ENCODE measurements at regions not wholly inside any gene's neighbourhood (a gene's known extent, or its start where the extent isn't known, plus 50 kb on each side); places are given as distances from the start of the nearest gene placed in this dataset.

GRCh38 chr2:58899692-58900091 lies 658.6 kb upstream of the FANCL start:
- Histone ChIP-seq H3K9me3 (ENCODE audit: insufficient read depth, low read length) (no peaks in the 10 kb centered on the region), H3K27me3 (ENCODE audit: insufficient read depth, insufficient read length) (no peaks in the 10 kb centered on the region), H3K4me3 (ENCODE audit: insufficient read length, low read depth) (no peak overlapping the region), H3K4me1 (ENCODE audit: insufficient read depth, insufficient read length) (no peaks in the 10 kb centered on the region), H3K36me3 (ENCODE audit: insufficient read depth, insufficient read length, low read length) (no peaks in the 10 kb centered on the region), H3K9ac (ENCODE audit: insufficient read length, low read depth) (no peak overlapping the region)
- TF ChIP-seq ZNF274 (IDR thresholded peaks at IDR 0.05; ENCODE audit: low read depth, low read length) (no peak), SUZ12 (IDR thresholded peaks at IDR 0.05; ENCODE audit: extremely low read depth, insufficient read depth, insufficient read length) (no peak), YY1 (IDR thresholded peaks at IDR 0.05; ENCODE audit: insufficient read depth, insufficient read length) (no peak)
- DNase-seq (ENCODE audit: low read depth, low spot score), result no peak

DNA sequence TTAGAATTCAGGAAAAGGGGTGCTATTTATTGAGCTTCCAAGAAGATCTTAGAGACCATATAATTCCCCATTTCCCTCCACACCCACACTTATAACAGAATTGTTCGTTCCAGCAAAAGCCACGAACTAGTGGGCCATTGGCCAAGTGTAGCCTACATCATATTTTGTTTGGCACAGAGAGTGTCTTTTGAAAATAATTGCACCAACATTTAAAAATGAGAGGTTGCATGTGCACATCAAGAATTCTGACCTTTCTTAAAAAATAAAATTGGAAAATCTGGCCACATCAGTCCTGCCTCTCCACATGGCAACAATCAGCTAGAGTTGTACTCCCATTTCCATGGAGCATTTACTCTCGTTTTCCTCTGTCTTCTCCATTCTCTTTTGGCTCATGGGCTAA lies 655.5 kb upstream of the FANCL start:
- H3K4me3 ChIP-seq (ENCODE audit: insufficient read length, low read depth), result no peak overlapping the region
- no peak for TF ChIP-seq YY1 (IDR thresholded peaks at IDR 0.05; ENCODE audit: insufficient read depth, insufficient read length)
- no peak for TF ChIP-seq ZNF274 (IDR thresholded peaks at IDR 0.05; ENCODE audit: low read depth, low read length)
- TF ChIP-seq SUZ12 (IDR thresholded peaks at IDR 0.05; ENCODE audit: extremely low read depth, insufficient read depth, insufficient read length), result no peak
- H3K4me1 ChIP-seq (ENCODE audit: insufficient read depth, insufficient read length), result no peaks in the 10 kb centered on the region
- H3K36me3 ChIP-seq (ENCODE audit: insufficient read depth, insufficient read length, low read length), result no peaks in the 10 kb centered on the region
- no peaks in the 10 kb centered on the region for H3K27me3 ChIP-seq (ENCODE audit: insufficient read depth, insufficient read length)
- H3K9me3 ChIP-seq (ENCODE audit: insufficient read depth, low read length), result no peaks in the 10 kb centered on the region
- no peak for DNase-seq (ENCODE audit: low read depth, low spot score)
- H3K9ac ChIP-seq (ENCODE audit: insufficient read length, low read depth), result no peak overlapping the region

- no peak overlapping the region for H3K4me3 ChIP-seq (ENCODE audit: insufficient read length, low read depth)
- no peaks in the 10 kb centered on the region for H3K27me3 ChIP-seq (ENCODE audit: insufficient read depth, insufficient read length)
- no peak for DNase-seq (ENCODE audit: low read depth, low spot score)
- no peaks in the 10 kb centered on the region for H3K4me1 ChIP-seq (ENCODE audit: insufficient read depth, insufficient read length)
- TF ChIP-seq SUZ12 (IDR thresholded peaks at IDR 0.05; ENCODE audit: extremely low read depth, insufficient read depth, insufficient read length), result no peak
- TF ChIP-seq YY1 (IDR thresholded peaks at IDR 0.05; ENCODE audit: insufficient read depth, insufficient read length), result no peak
- TF ChIP-seq ZNF274 (IDR thresholded peaks at IDR 0.05; ENCODE audit: low read depth, low read length), result no peak
- H3K9ac ChIP-seq (ENCODE audit: insufficient read length, low read depth), result no peak overlapping the region
- no peaks in the 10 kb centered on the region for H3K36me3 ChIP-seq (ENCODE audit: insufficient read depth, insufficient read length, low read length)
- no peaks in the 10 kb centered on the region for H3K9me3 ChIP-seq (ENCODE audit: insufficient read depth, low read length)
These were observed 654.7 kb upstream of the FANCL start for GRCh38 chr2:58895857-58896256.

DNA sequence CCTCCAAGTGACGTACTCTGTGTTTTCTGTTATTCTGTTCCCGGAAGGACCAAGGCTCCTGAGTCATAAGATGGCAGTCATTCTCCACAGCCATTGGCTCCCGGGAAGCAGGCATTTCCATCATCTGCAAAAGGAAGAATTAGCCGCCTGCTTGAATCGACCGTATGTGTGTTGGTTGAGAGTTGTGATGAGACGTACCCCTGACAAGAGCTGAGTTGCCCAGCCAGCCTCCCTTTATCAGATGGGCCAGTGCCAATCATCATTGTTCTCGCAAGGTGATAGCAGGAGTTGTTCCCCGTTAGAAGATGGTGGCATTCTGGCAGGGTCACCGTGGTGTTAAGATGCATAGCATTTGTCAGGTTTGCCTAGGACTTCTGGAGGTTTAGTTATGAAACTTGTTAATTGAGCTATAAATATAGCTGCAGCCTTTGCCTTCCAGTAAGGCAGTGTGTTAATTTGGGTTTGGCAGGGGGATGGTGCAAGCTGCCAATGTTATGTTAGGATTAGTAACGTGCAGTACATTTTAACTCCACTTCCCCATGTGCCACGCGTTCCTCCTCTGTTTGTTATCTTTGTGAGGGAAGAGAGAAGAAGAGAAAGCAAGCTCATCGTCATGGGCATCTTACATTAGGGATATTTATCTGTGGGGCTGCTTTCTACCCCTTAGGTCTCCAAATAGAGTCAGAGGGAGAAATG lies 652.7 kb upstream of the FANCL start:
- TF ChIP-seq YY1 (IDR thresholded peaks at IDR 0.05; ENCODE audit: insufficient read depth, insufficient read length) (no peak), ZNF274 (IDR thresholded peaks at IDR 0.05; ENCODE audit: low read depth, low read length) (no peak), SUZ12 (IDR thresholded peaks at IDR 0.05; ENCODE audit: extremely low read depth, insufficient read depth, insufficient read length) (no peak)
- Histone ChIP-seq H3K4me1 (ENCODE audit: insufficient read depth, insufficient read length) (no peaks in the 10 kb centered on the region), H3K36me3 (ENCODE audit: insufficient read depth, insufficient read length, low read length) (no peaks in the 10 kb centered on the region), H3K9me3 (ENCODE audit: insufficient read depth, low read length) (no peaks in the 10 kb centered on the region), H3K9ac (ENCODE audit: insufficient read length, low read depth) (no peak overlapping the region), H3K27me3 (ENCODE audit: insufficient read depth, insufficient read length) (no peaks in the 10 kb centered on the region), H3K4me3 (ENCODE audit: insufficient read length, low read depth) (no peak overlapping the region)
- DNase-seq (ENCODE audit: low read depth, low spot score), result no peak

DNA sequence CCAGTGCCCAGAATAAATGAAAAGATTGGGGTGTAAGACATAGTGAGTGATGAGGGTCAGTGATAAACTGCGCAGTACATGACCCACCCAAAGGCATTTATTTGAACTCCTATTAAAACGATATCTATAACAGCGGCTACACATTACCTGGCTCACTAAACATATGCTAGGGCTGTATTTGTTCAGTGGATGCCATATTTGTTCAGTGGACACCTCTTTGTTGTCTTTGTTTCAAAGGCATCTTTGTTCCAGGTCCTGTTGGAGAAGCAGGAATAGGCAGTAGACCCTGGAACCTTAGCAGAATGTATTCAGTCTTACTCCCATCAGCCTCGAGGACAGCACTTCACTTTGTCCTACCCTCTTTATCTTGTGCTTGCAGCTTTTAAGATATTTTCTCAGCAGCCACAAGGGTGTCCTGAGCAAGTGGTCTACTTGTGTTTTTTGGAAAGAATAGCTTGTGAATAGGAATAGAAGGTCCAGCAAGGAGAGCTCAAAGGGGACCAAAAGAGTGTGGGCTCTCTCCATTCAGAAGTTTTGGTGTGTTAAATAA lies 650.8 kb upstream of the FANCL start:
- TF ChIP-seq SUZ12 (IDR thresholded peaks at IDR 0.05; ENCODE audit: extremely low read depth, insufficient read depth, insufficient read length) (no peak), ZNF274 (IDR thresholded peaks at IDR 0.05; ENCODE audit: low read depth, low read length) (no peak), YY1 (IDR thresholded peaks at IDR 0.05; ENCODE audit: insufficient read depth, insufficient read length) (no peak)
- no peak for DNase-seq (ENCODE audit: low read depth, low spot score)
- no peak overlapping the region for H3K4me3 ChIP-seq (ENCODE audit: insufficient read length, low read depth)

DNA sequence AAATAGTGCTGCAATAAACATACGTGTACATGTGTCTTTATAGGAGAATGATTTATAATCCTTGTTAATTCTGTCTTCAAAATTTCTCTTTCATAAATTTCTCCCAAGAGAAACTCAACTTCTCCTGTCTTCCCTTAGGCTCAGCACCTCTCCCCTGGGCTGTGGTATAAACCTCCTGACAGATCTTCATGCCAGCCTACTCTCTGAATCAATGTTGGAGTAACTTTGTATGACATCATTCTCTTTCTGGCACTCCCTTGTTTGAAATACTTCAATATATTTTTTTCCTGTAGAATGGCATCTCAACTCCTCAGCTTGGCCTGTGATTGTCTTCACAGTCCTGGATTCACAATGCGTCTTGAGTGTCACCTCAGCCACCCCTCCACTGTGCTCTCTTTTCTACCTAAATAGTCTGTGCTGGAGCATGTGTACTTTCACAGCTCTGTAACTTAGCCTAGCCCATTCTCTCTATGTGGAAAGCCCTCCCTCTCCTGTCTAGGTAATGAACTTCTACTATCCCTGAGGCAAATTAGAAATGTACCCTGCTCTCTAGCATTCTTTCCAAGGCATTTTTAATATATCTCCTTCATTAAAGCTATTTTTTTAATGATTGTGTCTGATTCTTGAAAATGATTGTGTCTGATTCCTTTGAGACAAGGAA lies 649.9 kb upstream of the FANCL start:
- Histone ChIP-seq H3K4me3 (ENCODE audit: insufficient read length, low read depth) (no peak overlapping the region), H3K27me3 (ENCODE audit: insufficient read depth, insufficient read length) (no peaks in the 10 kb centered on the region), H3K9me3 (ENCODE audit: insufficient read depth, low read length) (no peaks in the 10 kb centered on the region), H3K9ac (ENCODE audit: insufficient read length, low read depth) (no peak overlapping the region), H3K36me3 (ENCODE audit: insufficient read depth, insufficient read length, low read length) (no peaks in the 10 kb centered on the region), H3K4me1 (ENCODE audit: insufficient read depth, insufficient read length) (no peaks in the 10 kb centered on the region)
- no peak for DNase-seq (ENCODE audit: low read depth, low spot score)
- TF ChIP-seq ZNF274 (IDR thresholded peaks at IDR 0.05; ENCODE audit: low read depth, low read length), result no peak

More for the DNA sequence above, 650.8 kb upstream of the FANCL start:
- Histone ChIP-seq H3K9me3 (ENCODE audit: insufficient read depth, low read length) (no peaks in the 10 kb centered on the region), H3K36me3 (ENCODE audit: insufficient read depth, insufficient read length, low read length) (no peaks in the 10 kb centered on the region), H3K4me1 (ENCODE audit: insufficient read depth, insufficient read length) (no peaks in the 10 kb centered on the region), H3K9ac (ENCODE audit: insufficient read length, low read depth) (no peak overlapping the region), H3K27me3 (ENCODE audit: insufficient read depth, insufficient read length) (no peaks in the 10 kb centered on the region)

DNA sequence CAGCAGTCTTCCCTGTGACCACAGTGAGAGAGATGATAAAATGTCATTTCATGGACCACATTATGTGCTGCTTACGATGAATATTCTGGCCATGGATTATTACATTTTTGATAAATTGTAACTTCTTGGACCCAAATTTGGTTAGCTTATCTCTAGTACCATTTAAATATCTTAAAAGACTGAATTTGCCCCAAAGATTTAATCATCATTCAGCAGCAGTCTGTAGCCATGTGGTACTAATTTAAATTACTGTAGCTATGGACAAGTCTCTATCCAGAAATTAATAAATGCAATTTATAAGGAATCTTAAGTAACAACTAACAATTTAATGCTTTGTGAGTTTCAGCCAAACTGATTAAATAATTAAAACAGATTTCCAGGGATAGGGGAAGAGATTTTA lies 644.9 kb upstream of the FANCL start:
- Histone ChIP-seq H3K4me1 (ENCODE audit: insufficient read depth, insufficient read length) (no peaks in the 10 kb centered on the region), H3K9ac (ENCODE audit: insufficient read length, low read depth) (no peak overlapping the region), H3K36me3 (ENCODE audit: insufficient read depth, insufficient read length, low read length) (no peaks in the 10 kb centered on the region), H3K27me3 (ENCODE audit: insufficient read depth, insufficient read length) (no peaks in the 10 kb centered on the region), H3K4me3 (ENCODE audit: insufficient read length, low read depth) (no peak overlapping the region), H3K9me3 (ENCODE audit: insufficient read depth, low read length) (no peaks in the 10 kb centered on the region)
- no peak for DNase-seq (ENCODE audit: low read depth, low spot score)
- no peak for TF ChIP-seq ZNF274 (IDR thresholded peaks at IDR 0.05; ENCODE audit: low read depth, low read length)
- TF ChIP-seq YY1 (IDR thresholded peaks at IDR 0.05; ENCODE audit: insufficient read depth, insufficient read length), result no peak
- TF ChIP-seq SUZ12 (IDR thresholded peaks at IDR 0.05; ENCODE audit: extremely low read depth, insufficient read depth, insufficient read length), result no peak
